HCT116 (cell line): ENCODE measurements at regions not wholly inside any gene's neighbourhood (a gene's known extent, or its start where the extent isn't known, plus 50 kb on each side); places are given as distances from the start of the nearest gene placed in this dataset.

Source experiments
- ATAC-seq: fragments of 200-7000 bp; cut with Tn5 transposase; 2 replicates; pipeline ENCODE4 v1.9.1; 2020; ENCODE audit warnings: mild to moderate bottlenecking, moderate library complexity
- BruUV-seq: library from RNA; stranded (reverse); fragments of 400-500 nt; replicated peaks from 2 replicates; lab custom pipeline; 2021; lab: Mats Ljungman, UMichigan
- CTCF ChIA-PET: fragments of 300-600 bp; sonication (Branson Sonifier 250); formaldehyde crosslinking; loops from one replicate; lab custom pipeline; 2021; ENCODE audit warnings: antibody characterized with exemption; lab: Charles Lee
- POLR2A ChIA-PET: fragments of 300-600, 350-600 bp; sonication (Branson Sonifier 250); formaldehyde crosslinking; loops from one replicate; lab custom pipeline; 2021; ENCODE audit warnings: antibody characterized with exemption; lab: Charles Lee
- RAD21 ChIA-PET, 2 experiments: fragments of 300-600 bp; sonication (Branson Sonifier 250); formaldehyde crosslinking; loops; one replicate each; lab custom pipeline; 2023; ENCODE audit warnings: low total read pairs in 2 of 2; ENCODE audit not compliant: uncharacterized antibody in 2 of 2, unreplicated experiment in 2 of 2, low non-redundant PET in 1 of 2; lab: Charles Lee
- DNase-seq: peaks from one replicate; pipeline ENCODE4 v3.0.0-alpha.2; 2010; ENCODE audit warnings: low read depth, low spot score
- H2AFZ ChIP-seq: fragments of 200-600 bp; shearing (Covaris generic), sonication (generic); 2 replicates; pipeline ENCODE4 v1.6.1; 2017; ENCODE audit warnings: low read depth, mixed run types, mixed read lengths, antibody characterized with exemption, low read length; ENCODE audit not compliant: poor library complexity, severe bottlenecking
- H3K27ac ChIP-seq: 2 replicates; pipeline ENCODE4 v1.5.1; 2012; ENCODE audit warnings: low read depth, low read length
- H3K27me3 ChIP-seq: fragments of 200-600 bp; sonication (generic); 2 replicates; pipeline ENCODE4 v1.6.1; 2016; ENCODE audit warnings: mixed run types, low read length, mixed read lengths; ENCODE audit not compliant: insufficient read depth
- H3K36me3 ChIP-seq, 2 experiments: fragments of 200-500 bp in 1 of 2; fragments of 200-600 bp in 1 of 2; sonication (Bioruptor generic) in 1 of 2; sonication (generic) in 1 of 2; 2 replicates each; pipeline versions ENCODE4 v1.5.1 to v1.6.1; 2014 to 2016; ENCODE audit warnings: low read length in 2 of 2, inconsistent platforms in 1 of 2, mixed read lengths in 1 of 2, mixed run types in 1 of 2; ENCODE audit not compliant: insufficient read depth in 2 of 2, control insufficient read depth in 1 of 2
- H3K4me1 ChIP-seq, 2 experiments: fragments of 200-600 bp in 1 of 2; sonication (generic) in 1 of 2; 2 replicates each; pipeline versions ENCODE4 v1.5.1 to v1.6.1; 2012 to 2017; ENCODE audit warnings: low read length in 2 of 2, inconsistent platforms in 1 of 2, mild to moderate bottlenecking in 1 of 2, mixed read lengths in 1 of 2, mixed run types in 1 of 2, moderate library complexity in 1 of 2; ENCODE audit not compliant: insufficient read depth in 2 of 2, control insufficient read depth in 1 of 2
- H3K4me2 ChIP-seq: fragments of 200-600 bp; sonication (generic); 2 replicates; pipeline ENCODE4 v1.6.1; 2017; ENCODE audit warnings: mixed run types, low read length, mixed read lengths
- H3K4me3 ChIP-seq, 2 experiments: fragments of 200-600 bp in 1 of 2; sonication (generic) in 1 of 2; replicated peaks in 1 of 2; 2 replicates each; pipeline ENCODE4 v1.5.1; 2011 to 2016; ENCODE audit warnings: low read length in 2 of 2, control low read depth in 1 of 2, low read depth in 1 of 2, mild to moderate bottlenecking in 1 of 2, mixed read lengths in 1 of 2, mixed run types in 1 of 2
- H3K79me2 ChIP-seq: fragments of 200-600 bp; sonication (generic); 2 replicates; pipeline ENCODE4 v1.6.1; 2017; ENCODE audit warnings: mild to moderate bottlenecking, mixed run types, low read length, moderate library complexity, mixed read lengths; ENCODE audit not compliant: insufficient read depth
- H3K9ac ChIP-seq: fragments of 200-600 bp; sonication (generic); 2 replicates; pipeline ENCODE4 v1.6.1; 2016; ENCODE audit warnings: low read length, mixed read lengths
- H3K9me2 ChIP-seq: fragments of 200-600 bp; sonication (generic), shearing (Covaris generic); 2 replicates; pipeline ENCODE4 v1.6.1; 2017; ENCODE audit warnings: mixed run types, mild to moderate bottlenecking, moderate library complexity; ENCODE audit not compliant: insufficient read depth
- H3K9me3 ChIP-seq, 2 experiments: fragments of 200-500 bp in 1 of 2; fragments of 200-600 bp in 1 of 2; sonication (Bioruptor generic) in 1 of 2; sonication (generic) in 1 of 2; 2 replicates each; pipeline ENCODE4 v1.6.1; 2014 to 2017; ENCODE audit warnings: low read length in 2 of 2, mixed read lengths in 2 of 2, inconsistent platforms in 1 of 2, low read depth in 1 of 2, mild to moderate bottlenecking in 1 of 2, mixed run types in 1 of 2, moderate library complexity in 1 of 2; ENCODE audit not compliant: control insufficient read depth in 1 of 2, insufficient read depth in 1 of 2
- H4K20me1 ChIP-seq: fragments of 200-600 bp; sonication (generic), shearing (Covaris generic); 2 replicates; pipeline ENCODE4 v1.6.1; 2017; ENCODE audit warnings: mixed run types, mild to moderate bottlenecking, moderate library complexity; ENCODE audit not compliant: insufficient read depth
- CBX3 ChIP-seq: IDR thresholded peaks from 2 replicates; pipeline ENCODE4 v1.6.1; 2012; ENCODE audit warnings: low read depth
- CEBPB ChIP-seq: IDR thresholded peaks from 2 replicates; pipeline ENCODE4 v1.6.1; 2012; ENCODE audit warnings: low read depth
- EGR1 ChIP-seq: IDR thresholded peaks from 2 replicates; pipeline ENCODE4 v1.6.1; 2012; ENCODE audit warnings: low read depth
- EZH2 ChIP-seq: fragments of 200-600 bp; sonication (generic); IDR thresholded peaks from 2 replicates; pipeline ENCODE4 v1.6.1; 2017; ENCODE audit warnings: antibody characterized with exemption, mixed run types
- EZH2phosphoT487 ChIP-seq: fragments of 200-600 bp; IDR thresholded peaks from 2 replicates; pipeline ENCODE4 v1.6.1; 2018; ENCODE audit warnings: antibody characterized with exemption, borderline replicate concordance
- JUND ChIP-seq: IDR thresholded peaks from 2 replicates; pipeline ENCODE4 v1.6.1; 2012
- POLR2A ChIP-seq: IDR thresholded peaks from 2 replicates; pipeline ENCODE4 v1.7.0; 2011; ENCODE audit warnings: borderline replicate concordance; ENCODE audit not compliant: insufficient read depth, insufficient read length; ENCODE audit errors: extremely low read depth
- POLR2AphosphoS5 ChIP-seq: IDR thresholded peaks from 2 replicates; pipeline ENCODE4 v1.6.1; 2011; ENCODE audit warnings: mild to moderate bottlenecking, low read depth, low read length, moderate library complexity
- RAD21 ChIP-seq: IDR thresholded peaks from 2 replicates; pipeline ENCODE4 v1.6.1; 2012; ENCODE audit warnings: low read depth, mild to moderate bottlenecking
- SIN3A ChIP-seq: IDR thresholded peaks from 2 replicates; pipeline ENCODE4 v1.6.1; 2012; ENCODE audit warnings: low read depth
- SRF ChIP-seq: IDR thresholded peaks from 2 replicates; pipeline ENCODE4 v1.6.1; 2012; ENCODE audit warnings: low read depth
- TCF7L2 ChIP-seq: IDR thresholded peaks from 2 replicates; pipeline ENCODE4 v1.7.0; 2011; ENCODE audit warnings: borderline replicate concordance, inconsistent platforms; ENCODE audit not compliant: insufficient read depth, insufficient read length; ENCODE audit errors: extremely low read depth
- ZFX ChIP-seq: fragments of 450-650 bp; IDR thresholded peaks from 2 replicates; pipeline ENCODE4 v1.6.1; 2017
- ZNF274 ChIP-seq: fragments of 200-500 bp; sonication (Bioruptor generic); IDR thresholded peaks from 2 replicates; pipeline ENCODE4 v1.6.1; 2014; ENCODE audit warnings: mild to moderate bottlenecking, low read depth, low read length, inconsistent platforms
- intact Hi-C: fragments of 100-400 bp; cut with micrococcal nuclease; formaldehyde crosslinking; loops from 2 replicates; pipeline ENCODE4 v1.10.0; 2022
- TF ChIP-seq, protein P1 (sequence below): IDR thresholded peaks from 2 replicates; pipeline ENCODE4 v1.6.1; 2011; ENCODE audit warnings: mild to moderate bottlenecking, low read length, moderate library complexity; ENCODE audit not compliant: insufficient replicate concordance; ENCODE audit errors: extremely low read depth
- TF ChIP-seq, protein P2 (sequence below): IDR thresholded peaks from 2 replicates; pipeline ENCODE4 v1.6.1; 2012
- TF ChIP-seq, protein P3 (sequence below): IDR thresholded peaks from 2 replicates; pipeline ENCODE4 v1.6.1; 2012; ENCODE audit warnings: low read depth
- TF ChIP-seq, protein P4 (sequence below), 3 experiments: fragments of 200-600 bp in 1 of 3; sonication (generic) in 1 of 3; IDR thresholded peaks in 2 of 3; conservative IDR thresholded peaks in 1 of 3; 2 replicates each; pipeline ENCODE4 v1.5.1; 2012 to 2017; ENCODE audit warnings: low read depth in 2 of 3, low read length in 2 of 3, antibody characterized with exemption in 1 of 3, borderline replicate concordance in 1 of 3, control low read depth in 1 of 3, mild to moderate bottlenecking in 1 of 3, mixed read lengths in 1 of 3, mixed run types in 1 of 3, moderate library complexity in 1 of 3; ENCODE audit not compliant: insufficient read depth in 1 of 3

DNA sequence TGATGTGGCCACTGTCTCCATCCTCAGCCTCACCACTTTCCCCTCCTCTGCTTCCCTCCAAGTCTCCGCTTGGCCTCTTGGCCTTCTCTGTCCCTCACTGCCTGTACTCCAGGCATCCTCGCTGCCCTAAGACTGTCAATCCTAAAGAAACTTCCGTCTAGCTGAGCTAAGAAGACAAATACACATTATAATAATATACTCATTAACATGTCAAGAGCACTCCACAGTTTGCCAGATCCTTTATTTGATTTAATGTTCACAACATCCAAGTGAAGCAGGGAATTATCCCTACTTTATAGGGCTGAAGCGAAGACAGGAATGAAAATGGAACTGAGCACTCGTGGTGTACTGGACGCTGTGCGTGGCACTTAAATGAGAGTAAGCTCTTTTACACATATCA, 72.4 kb upstream of the SLC22A23 start:
- H4K20me1 ChIP-seq = no peaks in the 10 kb centered on the region
- DNase-seq (no peak), ATAC-seq (no peak)
- no peaks in the 10 kb centered on the region for H3K9me2 ChIP-seq
- intact Hi-C loops = no loop called here
- no peak overlapping the region for H3K9ac ChIP-seq
- no peaks in the 10 kb centered on the region for H3K79me2 ChIP-seq
- ChIA-PET POLR2A (no interaction called here), CTCF (no interaction called here), RAD21 (no interaction called here)
- TF ChIP-seq SIN3A (no peak), POLR2AphosphoS5 (no peak), JUND (no peak), RAD21 (no peak), TCF7L2 (no peak), EZH2phosphoT487 (no peak), CBX3 (no peak), ZNF274 (no peak), ZFX (no peak), EZH2 (no peak), EGR1 (no peak), CEBPB (no peak), SRF (no peak), POLR2A (no peak)
- TF ChIP-seq, protein P1, sequence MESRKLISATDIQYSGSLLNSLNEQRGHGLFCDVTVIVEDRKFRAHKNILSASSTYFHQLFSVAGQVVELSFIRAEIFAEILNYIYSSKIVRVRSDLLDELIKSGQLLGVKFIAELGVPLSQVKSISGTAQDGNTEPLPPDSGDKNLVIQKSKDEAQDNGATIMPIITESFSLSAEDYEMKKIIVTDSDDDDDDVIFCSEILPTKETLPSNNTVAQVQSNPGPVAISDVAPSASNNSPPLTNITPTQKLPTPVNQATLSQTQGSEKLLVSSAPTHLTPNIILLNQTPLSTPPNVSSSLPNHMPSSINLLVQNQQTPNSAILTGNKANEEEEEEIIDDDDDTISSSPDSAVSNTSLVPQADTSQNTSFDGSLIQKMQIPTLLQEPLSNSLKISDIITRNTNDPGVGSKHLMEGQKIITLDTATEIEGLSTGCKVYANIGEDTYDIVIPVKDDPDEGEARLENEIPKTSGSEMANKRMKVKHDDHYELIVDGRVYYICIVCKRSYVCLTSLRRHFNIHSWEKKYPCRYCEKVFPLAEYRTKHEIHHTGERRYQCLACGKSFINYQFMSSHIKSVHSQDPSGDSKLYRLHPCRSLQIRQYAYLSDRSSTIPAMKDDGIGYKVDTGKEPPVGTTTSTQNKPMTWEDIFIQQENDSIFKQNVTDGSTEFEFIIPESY = no peak
- TF ChIP-seq, protein P2, sequence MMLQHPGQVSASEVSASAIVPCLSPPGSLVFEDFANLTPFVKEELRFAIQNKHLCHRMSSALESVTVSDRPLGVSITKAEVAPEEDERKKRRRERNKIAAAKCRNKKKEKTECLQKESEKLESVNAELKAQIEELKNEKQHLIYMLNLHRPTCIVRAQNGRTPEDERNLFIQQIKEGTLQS = no peak
- TF ChIP-seq, protein P3, sequence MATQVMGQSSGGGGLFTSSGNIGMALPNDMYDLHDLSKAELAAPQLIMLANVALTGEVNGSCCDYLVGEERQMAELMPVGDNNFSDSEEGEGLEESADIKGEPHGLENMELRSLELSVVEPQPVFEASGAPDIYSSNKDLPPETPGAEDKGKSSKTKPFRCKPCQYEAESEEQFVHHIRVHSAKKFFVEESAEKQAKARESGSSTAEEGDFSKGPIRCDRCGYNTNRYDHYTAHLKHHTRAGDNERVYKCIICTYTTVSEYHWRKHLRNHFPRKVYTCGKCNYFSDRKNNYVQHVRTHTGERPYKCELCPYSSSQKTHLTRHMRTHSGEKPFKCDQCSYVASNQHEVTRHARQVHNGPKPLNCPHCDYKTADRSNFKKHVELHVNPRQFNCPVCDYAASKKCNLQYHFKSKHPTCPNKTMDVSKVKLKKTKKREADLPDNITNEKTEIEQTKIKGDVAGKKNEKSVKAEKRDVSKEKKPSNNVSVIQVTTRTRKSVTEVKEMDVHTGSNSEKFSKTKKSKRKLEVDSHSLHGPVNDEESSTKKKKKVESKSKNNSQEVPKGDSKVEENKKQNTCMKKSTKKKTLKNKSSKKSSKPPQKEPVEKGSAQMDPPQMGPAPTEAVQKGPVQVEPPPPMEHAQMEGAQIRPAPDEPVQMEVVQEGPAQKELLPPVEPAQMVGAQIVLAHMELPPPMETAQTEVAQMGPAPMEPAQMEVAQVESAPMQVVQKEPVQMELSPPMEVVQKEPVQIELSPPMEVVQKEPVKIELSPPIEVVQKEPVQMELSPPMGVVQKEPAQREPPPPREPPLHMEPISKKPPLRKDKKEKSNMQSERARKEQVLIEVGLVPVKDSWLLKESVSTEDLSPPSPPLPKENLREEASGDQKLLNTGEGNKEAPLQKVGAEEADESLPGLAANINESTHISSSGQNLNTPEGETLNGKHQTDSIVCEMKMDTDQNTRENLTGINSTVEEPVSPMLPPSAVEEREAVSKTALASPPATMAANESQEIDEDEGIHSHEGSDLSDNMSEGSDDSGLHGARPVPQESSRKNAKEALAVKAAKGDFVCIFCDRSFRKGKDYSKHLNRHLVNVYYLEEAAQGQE = no peak
- TF ChIP-seq, protein P4, sequence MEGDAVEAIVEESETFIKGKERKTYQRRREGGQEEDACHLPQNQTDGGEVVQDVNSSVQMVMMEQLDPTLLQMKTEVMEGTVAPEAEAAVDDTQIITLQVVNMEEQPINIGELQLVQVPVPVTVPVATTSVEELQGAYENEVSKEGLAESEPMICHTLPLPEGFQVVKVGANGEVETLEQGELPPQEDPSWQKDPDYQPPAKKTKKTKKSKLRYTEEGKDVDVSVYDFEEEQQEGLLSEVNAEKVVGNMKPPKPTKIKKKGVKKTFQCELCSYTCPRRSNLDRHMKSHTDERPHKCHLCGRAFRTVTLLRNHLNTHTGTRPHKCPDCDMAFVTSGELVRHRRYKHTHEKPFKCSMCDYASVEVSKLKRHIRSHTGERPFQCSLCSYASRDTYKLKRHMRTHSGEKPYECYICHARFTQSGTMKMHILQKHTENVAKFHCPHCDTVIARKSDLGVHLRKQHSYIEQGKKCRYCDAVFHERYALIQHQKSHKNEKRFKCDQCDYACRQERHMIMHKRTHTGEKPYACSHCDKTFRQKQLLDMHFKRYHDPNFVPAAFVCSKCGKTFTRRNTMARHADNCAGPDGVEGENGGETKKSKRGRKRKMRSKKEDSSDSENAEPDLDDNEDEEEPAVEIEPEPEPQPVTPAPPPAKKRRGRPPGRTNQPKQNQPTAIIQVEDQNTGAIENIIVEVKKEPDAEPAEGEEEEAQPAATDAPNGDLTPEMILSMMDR (IDR thresholded peaks at IDR 0.05 in 2 of 3, conservative IDR thresholded peaks at IDR 0.05 in 1 of 3; ENCODE audit: borderline replicate concordance in 1 of 3, insufficient read depth in 1 of 3, low read depth in 2 of 3, low read length in 2 of 3) = no peak
- no peak overlapping the region for H3K4me2 ChIP-seq
- H3K4me3 ChIP-seq = no peak overlapping the region
- H3K4me1 ChIP-seq = no peaks in the 10 kb centered on the region
- H2AFZ ChIP-seq = no peak overlapping the region
- H3K9me3 ChIP-seq = no peaks in the 10 kb centered on the region
- no peaks in the 10 kb centered on the region for H3K36me3 ChIP-seq
- BruUV-seq = no TSS peak
- no peak overlapping the region for H3K27ac ChIP-seq
- H3K27me3 ChIP-seq = no peaks in the 10 kb centered on the region; the same call in 1 of the 2 replicates
